ENCODE measurements at regions not wholly inside any gene's neighbourhood (a gene's known extent, or its start where the extent isn't known, plus 50 kb on each side); places are given as distances from the start of the nearest gene placed in this dataset.
A peak's percentile ranks its signal among the peaks of the same experiment; 100 is the strongest.

DNA sequence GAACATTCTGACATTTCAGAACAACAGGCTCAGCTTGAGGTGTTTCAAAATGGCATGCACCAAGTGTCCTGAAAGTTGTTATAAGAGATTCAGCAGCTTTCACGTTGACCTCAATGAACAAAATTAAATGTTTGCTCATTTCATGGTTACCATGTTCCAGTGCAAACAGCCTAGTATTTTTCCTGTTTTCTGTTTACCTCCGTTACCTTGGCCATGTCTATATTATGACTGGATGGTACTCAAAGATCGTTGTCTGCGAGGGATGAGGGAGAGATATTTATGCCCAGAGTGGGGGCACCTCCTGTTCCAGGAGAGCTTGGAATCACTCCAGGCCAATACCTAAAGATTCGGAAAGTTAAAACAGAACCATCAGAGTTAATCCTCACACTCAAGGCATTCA lies 83.8 kb upstream of the SASH1 start:
- Histone ChIP-seq H3K27ac (ENCODE audit: poor library complexity, severe bottlenecking) (no peak overlapping the region), H3K9me3 (ENCODE audit: severe bottlenecking) (no peaks in the 10 kb centered on the region), H3K4me3 (ENCODE audit: severe bottlenecking) (no peak overlapping the region), H3K27me3 (ENCODE audit: insufficient read depth, poor library complexity, severe bottlenecking) (no peaks in the 10 kb centered on the region), H3K36me3 (ENCODE audit: low read depth) (no peaks in the 10 kb centered on the region), H3K4me1 (ENCODE audit: insufficient read depth, poor library complexity, severe bottlenecking) (peaks cover 14% of the 10 kb centered on the region)
- TF ChIP-seq, protein P1, sequence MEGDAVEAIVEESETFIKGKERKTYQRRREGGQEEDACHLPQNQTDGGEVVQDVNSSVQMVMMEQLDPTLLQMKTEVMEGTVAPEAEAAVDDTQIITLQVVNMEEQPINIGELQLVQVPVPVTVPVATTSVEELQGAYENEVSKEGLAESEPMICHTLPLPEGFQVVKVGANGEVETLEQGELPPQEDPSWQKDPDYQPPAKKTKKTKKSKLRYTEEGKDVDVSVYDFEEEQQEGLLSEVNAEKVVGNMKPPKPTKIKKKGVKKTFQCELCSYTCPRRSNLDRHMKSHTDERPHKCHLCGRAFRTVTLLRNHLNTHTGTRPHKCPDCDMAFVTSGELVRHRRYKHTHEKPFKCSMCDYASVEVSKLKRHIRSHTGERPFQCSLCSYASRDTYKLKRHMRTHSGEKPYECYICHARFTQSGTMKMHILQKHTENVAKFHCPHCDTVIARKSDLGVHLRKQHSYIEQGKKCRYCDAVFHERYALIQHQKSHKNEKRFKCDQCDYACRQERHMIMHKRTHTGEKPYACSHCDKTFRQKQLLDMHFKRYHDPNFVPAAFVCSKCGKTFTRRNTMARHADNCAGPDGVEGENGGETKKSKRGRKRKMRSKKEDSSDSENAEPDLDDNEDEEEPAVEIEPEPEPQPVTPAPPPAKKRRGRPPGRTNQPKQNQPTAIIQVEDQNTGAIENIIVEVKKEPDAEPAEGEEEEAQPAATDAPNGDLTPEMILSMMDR (IDR thresholded peaks at IDR 0.05; ENCODE audit: poor library complexity, severe bottlenecking) = no peak
- no peak for DNase-seq (ENCODE audit: low spot score)
- ATAC-seq (ENCODE audit: low read depth) = no peak

GRCh38 chr6:148261470-148261869 lies 81.2 kb upstream of the SASH1 start:
- no peaks in the 10 kb centered on the region for H3K27me3 ChIP-seq (ENCODE audit: insufficient read depth, poor library complexity, severe bottlenecking)
- H3K27ac ChIP-seq (ENCODE audit: poor library complexity, severe bottlenecking) = no peak overlapping the region
- TF ChIP-seq, protein P1 (IDR thresholded peaks at IDR 0.05; ENCODE audit: poor library complexity, severe bottlenecking) = no peak
- ATAC-seq (ENCODE audit: low read depth) (no peak), DNase-seq (ENCODE audit: low spot score) (no peak)
- no peak overlapping the region for H3K4me3 ChIP-seq (ENCODE audit: severe bottlenecking)
- H3K36me3 ChIP-seq (ENCODE audit: low read depth) = no peaks in the 10 kb centered on the region
- peaks cover 14% of the 10 kb centered on the region for H3K4me1 ChIP-seq (ENCODE audit: insufficient read depth, poor library complexity, severe bottlenecking)
- no peaks in the 10 kb centered on the region for H3K9me3 ChIP-seq (ENCODE audit: severe bottlenecking)

- TF ChIP-seq, protein P1 (IDR thresholded peaks at IDR 0.05; ENCODE audit: poor library complexity, severe bottlenecking) = peak; percentile 20
- no peaks in the 10 kb centered on the region for H3K9me3 ChIP-seq (ENCODE audit: severe bottlenecking)
- peak; percentile 72 for DNase-seq (ENCODE audit: low spot score)
- no peaks in the 10 kb centered on the region for H3K27me3 ChIP-seq (ENCODE audit: insufficient read depth, poor library complexity, severe bottlenecking)
- H3K36me3 ChIP-seq (ENCODE audit: low read depth) = no peaks in the 10 kb centered on the region
- H3K27ac ChIP-seq (ENCODE audit: poor library complexity, severe bottlenecking) = peak overlapping the region; percentile 41
- no peak overlapping the region for H3K4me3 ChIP-seq (ENCODE audit: severe bottlenecking)
- peaks cover 21% of the 10 kb centered on the region for H3K4me1 ChIP-seq (ENCODE audit: insufficient read depth, poor library complexity, severe bottlenecking)
- peak; percentile 88 for ATAC-seq (ENCODE audit: low read depth)
Observed at GRCh38 chr6:148263010-148263409, 79.6 kb upstream of the SASH1 start.

- Histone ChIP-seq H3K36me3 (ENCODE audit: low read depth) (no peaks in the 10 kb centered on the region), H3K27me3 (ENCODE audit: insufficient read depth, poor library complexity, severe bottlenecking) (no peaks in the 10 kb centered on the region), H3K4me3 (ENCODE audit: severe bottlenecking) (no peak overlapping the region), H3K4me1 (ENCODE audit: insufficient read depth, poor library complexity, severe bottlenecking) (peaks cover 29% of the 10 kb centered on the region), H3K9me3 (ENCODE audit: severe bottlenecking) (no peaks in the 10 kb centered on the region), H3K27ac (ENCODE audit: poor library complexity, severe bottlenecking) (peak overlapping the region; percentile 41)
- no peak for ATAC-seq (ENCODE audit: low read depth)
- no peak for DNase-seq (ENCODE audit: low spot score)
- TF ChIP-seq, protein P1 (IDR thresholded peaks at IDR 0.05; ENCODE audit: poor library complexity, severe bottlenecking) = no peak
Observed at GRCh38 chr6:148263961-148264360, 78.7 kb upstream of the SASH1 start.

DNA sequence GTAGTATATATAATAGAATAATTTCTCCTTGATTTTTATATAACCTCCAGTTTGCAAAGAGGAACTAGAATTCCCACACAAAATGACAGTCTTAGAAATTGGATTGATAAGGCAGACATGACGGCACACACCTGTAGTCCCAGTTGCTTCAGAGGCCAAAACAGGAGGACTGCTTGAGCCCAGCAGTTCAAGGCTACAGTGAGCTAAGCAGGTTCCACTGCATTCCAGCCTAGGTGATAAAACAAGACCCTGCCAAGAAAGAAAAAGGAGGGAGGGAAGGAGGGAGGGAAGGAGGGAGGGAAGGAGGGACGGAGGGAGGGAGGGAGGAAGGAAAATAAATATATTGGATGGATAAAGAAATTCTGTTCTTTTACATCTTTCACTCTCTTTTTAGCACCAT lies 77.6 kb upstream of the SASH1 start:
- TF ChIP-seq, protein P1 (IDR thresholded peaks at IDR 0.05; ENCODE audit: poor library complexity, severe bottlenecking) = no peak
- peaks cover 29% of the 10 kb centered on the region for H3K4me1 ChIP-seq (ENCODE audit: insufficient read depth, poor library complexity, severe bottlenecking)
- DNase-seq (ENCODE audit: low spot score) (no peak), ATAC-seq (ENCODE audit: low read depth) (no peak)
- no peaks in the 10 kb centered on the region for H3K36me3 ChIP-seq (ENCODE audit: low read depth)
- no peak overlapping the region for H3K4me3 ChIP-seq (ENCODE audit: severe bottlenecking)
- H3K9me3 ChIP-seq (ENCODE audit: severe bottlenecking) = no peaks in the 10 kb centered on the region
- H3K27ac ChIP-seq (ENCODE audit: poor library complexity, severe bottlenecking) = no peak overlapping the region
- no peaks in the 10 kb centered on the region for H3K27me3 ChIP-seq (ENCODE audit: insufficient read depth, poor library complexity, severe bottlenecking)

Data from RWPE2 (cell line).